ENCODE measurements at regions not wholly inside any gene's neighbourhood (a gene's known extent, or its start where the extent isn't known, plus 50 kb on each side); places are given as distances from the start of the nearest gene placed in this dataset. TPM values are rescaled to one million over a fixed set of nuclear protein-coding genes. Genes with fewer than 3 reads are reported as not detected.

- no peak for TF ChIP-seq CTCF (IDR thresholded peaks at IDR 0.05; ENCODE audit: insufficient read depth, low read depth, low read length)
- peak; percentile 83 for DNase-seq (ENCODE audit: low read depth)
- peak overlapping the region; percentile 52 for H3K4me3 ChIP-seq (ENCODE audit: low read depth, low read length)
Observed at GRCh38 chr4:184267673-184268583, 50.3 kb upstream of the ENPP6 start.

Small RNAs in the stretch of these regions (small RNA-seq; reads per million reads assigned to genes)
- not detected for gene RN7SL28P

Data from fibroblast of villous mesenchyme (primary cell).